Prostate gland (tissue), 2 donors: ENCODE measurements at regions not wholly inside any gene's neighbourhood (a gene's known extent, or its start where the extent isn't known, plus 50 kb on each side); places are given as distances from the start of the nearest gene placed in this dataset.

ENCODE experiments used
- DNase-seq: peaks from one replicate; pipeline ENCODE4 v3.0.0-alpha.2; 2019; ENCODE audit warnings: low spot score
- H3K27ac ChIP-seq, 2 donors: fragments of 200-600 bp; sonication (generic); 2 replicates each; pipeline ENCODE4 v1.5.1; 2017 to 2019
- H3K27me3 ChIP-seq: fragments of 200-600 bp; sonication (generic); replicated peaks from 2 replicates; pipeline ENCODE4 v1.5.1; 2019; ENCODE audit not compliant: insufficient read depth
- H3K36me3 ChIP-seq, 2 donors: fragments of 200-600 bp; sonication (generic); 1 replicate in 1 of 2; 2 replicates in 1 of 2; pipeline versions ENCODE4 v1.5.1 to v1.8.1; 2017 to 2019
- H3K4me1 ChIP-seq: fragments of 200-600 bp; sonication (generic); replicated peaks from 2 replicates; pipeline ENCODE4 v1.5.1; 2019
- H3K4me3 ChIP-seq, 2 donors: fragments of 200-600 bp; sonication (generic); 2 replicates each; pipeline ENCODE4 v1.5.1; 2017 to 2019
- H3K9me3 ChIP-seq: fragments of 200-600 bp; sonication (generic); 2 replicates; pipeline ENCODE4 v1.5.1; 2017
- CTCF ChIP-seq, 4 experiments: fragments of 200-600 bp in 2 of 4; fragments of 450-650 bp in 2 of 4; sonication (generic) in 2 of 4; IDR thresholded peaks; 1 replicate in 3 of 4; 2 replicates in 1 of 4; pipeline ENCODE4 v1.5.1; 2016 to 2019; ENCODE audit warnings: antibody characterized with exemption in 4 of 4, mild to moderate bottlenecking in 2 of 4, moderate library complexity in 2 of 4
- POLR2A ChIP-seq: fragments of 450-650 bp; IDR thresholded peaks from one replicate; pipeline ENCODE4 v1.6.1; 2016; ENCODE audit warnings: antibody characterized with exemption, mild to moderate bottlenecking
- POLR2AphosphoS5 ChIP-seq: sonication (generic); formaldehyde crosslinking; IDR thresholded peaks from one replicate; pipeline ENCODE4 v1.6.1; 2017; ENCODE audit warnings: antibody characterized with exemption
- WGBS: methylation state at CpG from one replicate; pipeline ENCODE4 v1.1.5; 2018; 5-methylcytosine and 5-hydroxymethylcytosine counted together
- intact Hi-C: fragments of 100-400 bp; cut with DNase I; formaldehyde crosslinking; loops from one replicate; pipeline ENCODE4 v1.14.2; 2022

- Histone ChIP-seq H3K27ac (no peak overlapping the region), H3K4me3 (no peak overlapping the region), H3K27me3 (no peaks in the 10 kb centered on the region), H3K36me3 (no peaks in the 10 kb centered on the region), H3K9me3 (no peaks in the 10 kb centered on the region), H3K4me1 (no peaks in the 10 kb centered on the region)
- TF ChIP-seq POLR2A (no peak), CTCF (IDR thresholded peaks at IDR 0.05) (no peak)
- intact Hi-C loops = no loop called here
- WGBS = 69% methylated on average over 1 of the region's 1 CpG
- DNase-seq = no peak
Measured at GRCh38 chr9:103837940-103838339, 256.2 kb upstream of the SMC2 start.

DNA sequence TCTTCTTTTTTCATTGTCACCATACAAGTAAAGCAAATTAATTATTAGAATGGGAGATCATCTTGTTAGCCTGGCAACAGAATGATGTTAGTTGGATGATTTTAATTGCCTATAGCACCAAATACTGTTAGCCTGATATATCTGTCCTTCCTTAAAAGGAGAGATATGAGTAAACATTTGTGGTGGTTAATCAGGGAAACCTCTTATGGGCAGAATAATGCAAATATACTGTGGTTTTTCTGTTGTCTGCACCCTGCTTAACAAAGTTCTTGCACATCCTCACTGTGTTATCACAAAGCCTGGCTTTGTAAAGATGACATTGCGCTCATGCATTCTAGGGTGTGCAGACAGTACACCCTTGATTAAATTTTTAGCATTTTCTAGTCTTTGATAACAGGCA is 254.9 kb upstream of the SMC2 start:
- Histone ChIP-seq H3K4me1 (no peaks in the 10 kb centered on the region), H3K27me3 (no peaks in the 10 kb centered on the region), H3K4me3 (no peak overlapping the region), H3K36me3 (no peaks in the 10 kb centered on the region), H3K27ac (no peak overlapping the region), H3K9me3 (no peaks in the 10 kb centered on the region)
- 94% methylated on average over 1 of the region's 1 CpG for WGBS
- no peak for TF ChIP-seq POLR2A
- TF ChIP-seq CTCF (IDR thresholded peaks at IDR 0.05) = no peak
- no peak for TF ChIP-seq POLR2AphosphoS5
- intact Hi-C loops = no loop called here
- no peak for DNase-seq

DNA sequence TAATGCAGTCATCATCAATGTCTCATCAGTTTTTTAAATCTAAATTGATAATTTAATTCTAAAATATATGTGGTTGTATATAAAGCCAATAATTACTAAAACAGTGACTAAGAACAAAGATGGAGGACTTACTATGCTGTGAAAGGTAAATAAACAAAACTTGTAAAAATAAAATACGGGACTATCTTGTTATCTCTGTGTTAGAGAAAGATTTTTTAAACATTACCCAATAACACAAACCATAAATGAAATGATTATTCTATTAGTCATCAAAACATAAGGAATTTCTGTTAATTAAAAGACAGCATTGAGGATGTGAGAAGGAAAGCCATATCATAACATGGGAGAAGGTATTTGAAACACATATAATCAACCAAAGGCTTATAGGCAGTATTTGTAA is 226.2 kb upstream of the SMC2 start:
- DNase-seq = no peak
- Histone ChIP-seq H3K27ac (no peak overlapping the region), H3K4me1 (no peaks in the 10 kb centered on the region), H3K36me3 (no peaks in the 10 kb centered on the region), H3K4me3 (no peak overlapping the region), H3K27me3 (no peaks in the 10 kb centered on the region), H3K9me3 (no peaks in the 10 kb centered on the region)
- WGBS = 33% methylated on average over 1 of the region's 1 CpG
- intact Hi-C loops = no loop called here
- TF ChIP-seq POLR2A (no peak), POLR2AphosphoS5 (no peak), CTCF (IDR thresholded peaks at IDR 0.05) (no peak)

- no peaks in the 10 kb centered on the region for H3K4me1 ChIP-seq
- H3K27me3 ChIP-seq = no peaks in the 10 kb centered on the region
- no peak overlapping the region for H3K4me3 ChIP-seq
- intact Hi-C loops = no loop called here
- H3K27ac ChIP-seq = no peak overlapping the region
- no peaks in the 10 kb centered on the region for H3K9me3 ChIP-seq
- H3K36me3 ChIP-seq = no peaks in the 10 kb centered on the region
- 82% methylated on average over 7 of the region's 7 CpGs for WGBS
- no peak for DNase-seq
- TF ChIP-seq POLR2A = no peak
- no peak for TF ChIP-seq POLR2AphosphoS5
- TF ChIP-seq CTCF (IDR thresholded peaks at IDR 0.05) = no peak
Measured at GRCh38 chr9:103872811-103873210, 221.3 kb upstream of the SMC2 start.

- H3K27ac ChIP-seq = no peak overlapping the region
- H3K4me1 ChIP-seq = no peaks in the 10 kb centered on the region
- H3K27me3 ChIP-seq = no peaks in the 10 kb centered on the region
- no peak overlapping the region for H3K4me3 ChIP-seq
- 90% methylated on average over 2 of the region's 2 CpGs for WGBS
- TF ChIP-seq CTCF (IDR thresholded peaks at IDR 0.05) (peak in 1 of 4 experiments; percentile 18), POLR2A (no peak), POLR2AphosphoS5 (no peak)
- intact Hi-C loops = no loop called here
- DNase-seq = no peak
- no peaks in the 10 kb centered on the region for H3K36me3 ChIP-seq
- no peaks in the 10 kb centered on the region for H3K9me3 ChIP-seq
Measured at GRCh38 chr9:103881419-103881818, 212.7 kb upstream of the SMC2 start.
